Hepatocyte (in vitro differentiated cells): ENCODE measurements at regions not wholly inside any gene's neighbourhood (a gene's known extent, or its start where the extent isn't known, plus 50 kb on each side); places are given as distances from the start of the nearest gene placed in this dataset.

Experiments
- EZH2 ChIP-seq: fragments of 200-600 bp; sonication (generic); IDR thresholded peaks from 2 replicates; pipeline ENCODE4 v1.6.1; 2016; ENCODE audit warnings: antibody characterized with exemption, mild to moderate bottlenecking, borderline replicate concordance
- EZH2phosphoT487 ChIP-seq: fragments of 200-600 bp; sonication (generic); IDR thresholded peaks from one replicate; pipeline ENCODE4 v1.6.1; 2018; ENCODE audit warnings: antibody characterized with exemption, mild to moderate bottlenecking, low read depth, moderate library complexity; ENCODE audit not compliant: unreplicated experiment, severe bottlenecking
- TF ChIP-seq, protein P1 (sequence below): fragments of 200-600 bp; sonication (generic); IDR thresholded peaks from 2 replicates; pipeline ENCODE4 v1.5.1; 2016; ENCODE audit warnings: antibody characterized with exemption, mild to moderate bottlenecking; ENCODE audit not compliant: poor library complexity

DNA sequence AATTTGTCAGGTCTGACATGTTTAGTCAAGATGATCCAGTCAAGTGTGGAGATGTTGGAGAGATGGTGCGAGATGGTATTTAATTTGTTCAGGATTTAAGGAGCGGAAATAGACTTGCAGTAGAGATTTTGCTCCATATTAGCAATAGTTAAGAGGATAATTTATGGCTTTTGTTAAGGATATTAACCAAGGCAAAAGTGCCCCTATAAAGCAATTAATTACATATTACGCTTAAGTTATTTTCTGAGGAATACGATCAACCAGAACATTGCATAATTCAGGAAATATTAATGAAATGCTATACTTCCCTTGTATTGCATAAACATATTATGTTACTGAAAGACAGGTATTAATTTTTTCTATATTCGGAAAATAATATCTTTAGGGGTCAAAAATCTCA lies 83.9 kb downstream of the ZIC1 start:
- TF ChIP-seq, protein P1, sequence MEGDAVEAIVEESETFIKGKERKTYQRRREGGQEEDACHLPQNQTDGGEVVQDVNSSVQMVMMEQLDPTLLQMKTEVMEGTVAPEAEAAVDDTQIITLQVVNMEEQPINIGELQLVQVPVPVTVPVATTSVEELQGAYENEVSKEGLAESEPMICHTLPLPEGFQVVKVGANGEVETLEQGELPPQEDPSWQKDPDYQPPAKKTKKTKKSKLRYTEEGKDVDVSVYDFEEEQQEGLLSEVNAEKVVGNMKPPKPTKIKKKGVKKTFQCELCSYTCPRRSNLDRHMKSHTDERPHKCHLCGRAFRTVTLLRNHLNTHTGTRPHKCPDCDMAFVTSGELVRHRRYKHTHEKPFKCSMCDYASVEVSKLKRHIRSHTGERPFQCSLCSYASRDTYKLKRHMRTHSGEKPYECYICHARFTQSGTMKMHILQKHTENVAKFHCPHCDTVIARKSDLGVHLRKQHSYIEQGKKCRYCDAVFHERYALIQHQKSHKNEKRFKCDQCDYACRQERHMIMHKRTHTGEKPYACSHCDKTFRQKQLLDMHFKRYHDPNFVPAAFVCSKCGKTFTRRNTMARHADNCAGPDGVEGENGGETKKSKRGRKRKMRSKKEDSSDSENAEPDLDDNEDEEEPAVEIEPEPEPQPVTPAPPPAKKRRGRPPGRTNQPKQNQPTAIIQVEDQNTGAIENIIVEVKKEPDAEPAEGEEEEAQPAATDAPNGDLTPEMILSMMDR: no peak
- no peak for TF ChIP-seq EZH2
- no peak for TF ChIP-seq EZH2phosphoT487
